Pulmonary artery endothelial cell (primary cell): ENCODE measurements at regions not wholly inside any gene's neighbourhood (a gene's known extent, or its start where the extent isn't known, plus 50 kb on each side); places are given as distances from the start of the nearest gene placed in this dataset.
"Not testable (repeated sequence)": the region's sequence is repeated elsewhere in the genome, so short reads cannot be mapped to it uniquely, and the experiment has no call there.

Source experiments
- DNase-seq: peaks from one replicate; pipeline ENCODE4 v3.0.0-alpha.2; 2011; ENCODE audit warnings: low read depth, low spot score

- no peak for DNase-seq
Measured at GRCh38 chr13:58985845-58986244, 1177.9 kb downstream of the DIAPH3 start.

GRCh38 chr13:58989556-58989955 lies 1174.2 kb downstream of the DIAPH3 start:
- DNase-seq: no peak

GRCh38 chr13:58991826-58992477 lies 1171.8 kb downstream of the DIAPH3 start:
- no peak for DNase-seq

GRCh38 chr13:58992478-58993042 lies 1171.2 kb downstream of the DIAPH3 start:
- DNase-seq: no peak

GRCh38 chr13:58994077-58994476 lies 1169.7 kb downstream of the DIAPH3 start:
- DNase-seq: no peak

- DNase-seq: no peak
Measured at GRCh38 chr13:58994777-58995176, 1169.0 kb downstream of the DIAPH3 start.

- DNase-seq: no peak
Measured at GRCh38 chr13:58998716-58999115, 1165.0 kb downstream of the DIAPH3 start.

GRCh38 chr13:58999851-59000250 lies 1163.9 kb downstream of the DIAPH3 start:
- DNase-seq: no peak

GRCh38 chr13:59000770-59001169 lies 1163.0 kb downstream of the DIAPH3 start:
- no peak for DNase-seq

- no peak for DNase-seq
Measured at GRCh38 chr13:59012731-59013130, 1151.0 kb downstream of the DIAPH3 start.

GRCh38 chr13:59016250-59016649 lies 1147.5 kb downstream of the DIAPH3 start:
- no peak for DNase-seq

GRCh38 chr13:59024434-59024833 lies 1139.3 kb downstream of the DIAPH3 start:
- DNase-seq: no peak

GRCh38 chr13:59034198-59034597 lies 1129.5 kb downstream of the DIAPH3 start:
- DNase-seq: no peak

- DNase-seq: no peak
Measured at GRCh38 chr13:59038824-59039223, 1124.9 kb downstream of the DIAPH3 start.

- DNase-seq: no peak
Measured at GRCh38 chr13:59043016-59043415, 1120.7 kb downstream of the DIAPH3 start.

- no peak for DNase-seq
Measured at GRCh38 chr13:59047546-59047945, 1116.2 kb downstream of the DIAPH3 start.

- no peak for DNase-seq
Measured at GRCh38 chr13:59061621-59062020, 1102.1 kb downstream of the DIAPH3 start.

- DNase-seq: no peak
Measured at GRCh38 chr13:59064042-59064441, 1099.7 kb downstream of the DIAPH3 start.

GRCh38 chr13:59076386-59076785 lies 1087.3 kb downstream of the DIAPH3 start:
- DNase-seq: not testable (repeated sequence)

- DNase-seq: no peak
Measured at GRCh38 chr13:59086147-59086546, 1077.6 kb downstream of the DIAPH3 start.

GRCh38 chr13:59088716-59089115 lies 1075.0 kb downstream of the DIAPH3 start:
- DNase-seq: peak; percentile 30

GRCh38 chr13:59094181-59094580 lies 1069.5 kb downstream of the DIAPH3 start:
- DNase-seq: no peak

GRCh38 chr13:59099182-59099974 lies 1064.3 kb downstream of the DIAPH3 start:
- no peak for DNase-seq
